Testis (tissue), 2 donors: ENCODE measurements at regions not wholly inside any gene's neighbourhood (a gene's known extent, or its start where the extent isn't known, plus 50 kb on each side); places are given as distances from the start of the nearest gene placed in this dataset.

Source experiments
- DNase-seq: peaks from one replicate; pipeline ENCODE4 v3.0.0-alpha.2; 2019
- H3K27ac ChIP-seq, 2 donors: fragments of 200-600 bp; sonication (generic); one replicate each; pipeline ENCODE4 v1.5.1; 2019
- H3K27me3 ChIP-seq: fragments of 200-600 bp; sonication (generic); one replicate; pipeline ENCODE4 v1.5.1; 2019
- H3K36me3 ChIP-seq: fragments of 200-600 bp; sonication (generic); one replicate; pipeline ENCODE4 v1.5.1; 2017; ENCODE audit warnings: low read depth; ENCODE audit errors: missing control alignments
- H3K4me1 ChIP-seq: fragments of 200-600 bp; sonication (generic); one replicate; pipeline ENCODE4 v1.5.1; 2019
- H3K4me3 ChIP-seq, 2 donors: fragments of 200-600 bp; sonication (generic); one replicate each; pipeline ENCODE4 v1.5.1; 2017 to 2019
- H3K9me3 ChIP-seq: fragments of 200-600 bp; sonication (generic); one replicate; pipeline ENCODE4 v1.5.1; 2017
- POLR2A ChIP-seq: fragments of 450-650 bp; IDR thresholded peaks from one replicate; pipeline ENCODE4 v1.6.1; 2017; ENCODE audit warnings: antibody characterized with exemption, mild to moderate bottlenecking, moderate library complexity
- WGBS, 2 donors: methylation state at CpG; one replicate each; pipeline ENCODE4 v1.1.5; 2018; 5-methylcytosine and 5-hydroxymethylcytosine counted together
- intact Hi-C: fragments of 100-400 bp; cut with DNase I; formaldehyde crosslinking; loops from one replicate; pipeline ENCODE4 v1.15.1; 2023; ENCODE audit warnings: low total_unique reads
- TF ChIP-seq, protein P1 (sequence below), 3 experiments: fragments of 450-650 bp in 2 of 3; fragments of 200-600 bp in 1 of 3; sonication (generic) in 1 of 3; IDR thresholded peaks; one replicate each; pipeline ENCODE4 v1.5.1; 2016 to 2019; ENCODE audit warnings: antibody characterized with exemption in 3 of 3, mild to moderate bottlenecking in 2 of 3, moderate library complexity in 1 of 3

GRCh38 chr5:167533814-167534795 is 757.3 kb upstream of the WWC1 start:
- no peak for TF ChIP-seq POLR2A
- TF ChIP-seq, protein P1, sequence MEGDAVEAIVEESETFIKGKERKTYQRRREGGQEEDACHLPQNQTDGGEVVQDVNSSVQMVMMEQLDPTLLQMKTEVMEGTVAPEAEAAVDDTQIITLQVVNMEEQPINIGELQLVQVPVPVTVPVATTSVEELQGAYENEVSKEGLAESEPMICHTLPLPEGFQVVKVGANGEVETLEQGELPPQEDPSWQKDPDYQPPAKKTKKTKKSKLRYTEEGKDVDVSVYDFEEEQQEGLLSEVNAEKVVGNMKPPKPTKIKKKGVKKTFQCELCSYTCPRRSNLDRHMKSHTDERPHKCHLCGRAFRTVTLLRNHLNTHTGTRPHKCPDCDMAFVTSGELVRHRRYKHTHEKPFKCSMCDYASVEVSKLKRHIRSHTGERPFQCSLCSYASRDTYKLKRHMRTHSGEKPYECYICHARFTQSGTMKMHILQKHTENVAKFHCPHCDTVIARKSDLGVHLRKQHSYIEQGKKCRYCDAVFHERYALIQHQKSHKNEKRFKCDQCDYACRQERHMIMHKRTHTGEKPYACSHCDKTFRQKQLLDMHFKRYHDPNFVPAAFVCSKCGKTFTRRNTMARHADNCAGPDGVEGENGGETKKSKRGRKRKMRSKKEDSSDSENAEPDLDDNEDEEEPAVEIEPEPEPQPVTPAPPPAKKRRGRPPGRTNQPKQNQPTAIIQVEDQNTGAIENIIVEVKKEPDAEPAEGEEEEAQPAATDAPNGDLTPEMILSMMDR (IDR thresholded peaks at IDR 0.05), result no peak
- H3K36me3 ChIP-seq, result no peaks in the 10 kb centered on the region
- H3K9me3 ChIP-seq, result no peaks in the 10 kb centered on the region
- intact Hi-C loops, result no loop called here
- DNase-seq, result no peak
- no peak overlapping the region for H3K4me3 ChIP-seq
- 87 to 89% methylated on average over 11 of the region's 11 CpGs for WGBS, 2 donors
- no peak overlapping the region for H3K27ac ChIP-seq
- H3K27me3 ChIP-seq, result no peaks in the 10 kb centered on the region
- no peaks in the 10 kb centered on the region for H3K4me1 ChIP-seq

- Histone ChIP-seq H3K27me3 (no peaks in the 10 kb centered on the region), H3K4me1 (no peaks in the 10 kb centered on the region), H3K27ac (no peak overlapping the region), H3K36me3 (no peaks in the 10 kb centered on the region), H3K4me3 (no peak overlapping the region), H3K9me3 (no peaks in the 10 kb centered on the region)
- TF ChIP-seq, protein P1 (IDR thresholded peaks at IDR 0.05), result no peak
- 88 to 90% methylated on average over 5 of the region's 5 CpGs for WGBS, 2 donors
- DNase-seq, result no peak
- intact Hi-C loops, result no loop called here
Observed at GRCh38 chr5:167539747-167540146, 751.7 kb upstream of the WWC1 start.

GRCh38 chr5:167546270-167546669 is 745.2 kb upstream of the WWC1 start:
- Histone ChIP-seq H3K27me3 (no peaks in the 10 kb centered on the region), H3K36me3 (no peaks in the 10 kb centered on the region), H3K9me3 (no peaks in the 10 kb centered on the region), H3K27ac (no peak overlapping the region), H3K4me1 (no peaks in the 10 kb centered on the region), H3K4me3 (no peak overlapping the region)
- DNase-seq, result no peak
- TF ChIP-seq, protein P1 (IDR thresholded peaks at IDR 0.05), result no peak
- TF ChIP-seq POLR2A, result no peak
- intact Hi-C loops, result no loop called here
- 91% methylated on average over 4 of the region's 4 CpGs for WGBS, 2 donors

GRCh38 chr5:167552356-167552755 is 739.1 kb upstream of the WWC1 start:
- no peak for DNase-seq
- no peaks in the 10 kb centered on the region for H3K36me3 ChIP-seq
- no peaks in the 10 kb centered on the region for H3K4me1 ChIP-seq
- H3K4me3 ChIP-seq, result no peak overlapping the region
- TF ChIP-seq POLR2A, result no peak
- TF ChIP-seq, protein P1 (IDR thresholded peaks at IDR 0.05), result no peak
- intact Hi-C loops, result no loop called here
- H3K9me3 ChIP-seq, result no peaks in the 10 kb centered on the region
- no peaks in the 10 kb centered on the region for H3K27me3 ChIP-seq
- no peak overlapping the region for H3K27ac ChIP-seq
- WGBS, 2 donors, result 94 to 97% methylated on average over 5 of the region's 5 CpGs

DNA sequence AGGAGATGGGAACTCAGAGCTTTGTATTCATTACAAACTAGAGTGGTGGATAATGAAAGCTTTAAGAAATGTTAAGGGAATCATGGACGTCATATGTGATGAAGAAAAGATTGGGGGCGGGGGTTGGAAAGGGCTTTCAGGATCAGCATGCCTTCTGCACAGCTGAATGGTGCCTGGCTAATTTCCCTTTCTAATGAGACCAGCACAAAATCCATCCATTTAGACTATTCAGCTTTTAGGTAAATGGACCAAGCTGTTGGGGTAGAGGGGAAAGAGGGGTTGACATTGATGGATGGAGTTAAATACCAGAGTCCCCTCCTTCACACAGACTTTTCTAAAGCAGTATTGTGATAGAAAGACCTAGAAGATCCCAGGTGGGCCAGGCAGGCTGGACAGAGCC is 737.9 kb upstream of the WWC1 start:
- no peak for DNase-seq
- no peak overlapping the region for H3K27ac ChIP-seq
- no peaks in the 10 kb centered on the region for H3K36me3 ChIP-seq
- WGBS, 2 donors, result 88 to 95% methylated on average over 2 of the region's 2 CpGs
- no peaks in the 10 kb centered on the region for H3K9me3 ChIP-seq
- H3K4me1 ChIP-seq, result no peaks in the 10 kb centered on the region
- no peak overlapping the region for H3K4me3 ChIP-seq
- intact Hi-C loops, result no loop called here
- TF ChIP-seq, protein P1 (IDR thresholded peaks at IDR 0.05), result no peak
- TF ChIP-seq POLR2A, result no peak
- no peaks in the 10 kb centered on the region for H3K27me3 ChIP-seq
